ENCODE measurements at regions not wholly inside any gene's neighbourhood (a gene's known extent, or its start where the extent isn't known, plus 50 kb on each side); places are given as distances from the start of the nearest gene placed in this dataset.

GRCh38 chr13:109500146-109500773 lies 286.1 kb downstream of the IRS2 start:
- TF ChIP-seq, protein P1, sequence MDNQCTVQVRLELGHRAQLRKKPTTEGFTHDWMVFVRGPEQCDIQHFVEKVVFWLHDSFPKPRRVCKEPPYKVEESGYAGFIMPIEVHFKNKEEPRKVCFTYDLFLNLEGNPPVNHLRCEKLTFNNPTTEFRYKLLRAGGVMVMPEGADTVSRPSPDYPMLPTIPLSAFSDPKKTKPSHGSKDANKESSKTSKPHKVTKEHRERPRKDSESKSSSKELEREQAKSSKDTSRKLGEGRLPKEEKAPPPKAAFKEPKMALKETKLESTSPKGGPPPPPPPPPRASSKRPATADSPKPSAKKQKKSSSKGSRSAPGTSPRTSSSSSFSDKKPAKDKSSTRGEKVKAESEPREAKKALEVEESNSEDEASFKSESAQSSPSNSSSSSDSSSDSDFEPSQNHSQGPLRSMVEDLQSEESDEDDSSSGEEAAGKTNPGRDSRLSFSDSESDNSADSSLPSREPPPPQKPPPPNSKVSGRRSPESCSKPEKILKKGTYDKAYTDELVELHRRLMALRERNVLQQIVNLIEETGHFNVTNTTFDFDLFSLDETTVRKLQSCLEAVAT (IDR thresholded peaks at IDR 0.05): no peak
- no peak for TF ChIP-seq POLR2AphosphoS5 (IDR thresholded peaks at IDR 0.05; ENCODE audit: low read length)
- no peak for TF ChIP-seq RB1 (IDR thresholded peaks at IDR 0.05; ENCODE audit: borderline replicate concordance)
- no peak for TF ChIP-seq RELB (IDR thresholded peaks at IDR 0.05; ENCODE audit: low read depth)
- TF ChIP-seq NRF1 (conservative IDR thresholded peaks at IDR 0.05; ENCODE audit: low read depth, low read length): no peak
- no peak for TF ChIP-seq CTCF (IDR thresholded peaks at IDR 0.05 in 2 of 3, conservative IDR thresholded peaks at IDR 0.05 in 1 of 3; ENCODE audit: control insufficient read depth in 2 of 3, extremely low read depth in 1 of 3, insufficient read depth in 1 of 3, low read depth in 3 of 3, low read length in 3 of 3)

Data from GM12878 (cell line).